ENCODE measurements at regions not wholly inside any gene's neighbourhood (a gene's known extent, or its start where the extent isn't known, plus 50 kb on each side); places are given as distances from the start of the nearest gene placed in this dataset.

DNA sequence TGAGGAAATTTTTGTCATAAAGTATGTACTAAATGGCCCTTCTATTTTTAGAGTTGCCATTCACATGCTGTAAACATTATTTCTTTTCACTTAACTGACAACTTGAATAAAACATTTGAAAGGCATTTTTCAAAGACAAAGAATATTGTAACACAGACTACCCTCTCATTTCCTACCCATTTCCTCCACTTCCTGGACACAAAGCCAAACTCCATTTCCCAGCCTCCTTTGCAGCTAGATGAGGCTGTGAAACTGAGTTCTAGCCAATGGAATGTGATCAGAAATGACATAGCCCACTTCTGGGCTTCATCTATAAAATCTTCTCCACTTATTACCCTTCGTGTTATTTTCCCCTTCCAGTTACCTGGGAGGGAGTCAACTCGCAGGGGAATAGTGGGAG, 288.9 kb upstream of the DPH6 start:
- no peak for DNase-seq
- CTCF ChIA-PET, result no interaction called here
- no CpG with 5 or more reads among the region's 2 CpGs for WGBS (ENCODE audit: insufficient coverage)
- no peak for ATAC-seq (ENCODE audit: low read depth)
- no peak overlapping the region for H3K27ac Mint-ChIP-seq
- no peaks in the 10 kb centered on the region for H3K27me3 Mint-ChIP-seq
- Histone ChIP-seq H3K4me3 (ENCODE audit: control extremely low read depth in 1 of 5, extremely low read depth in 1 of 5, insufficient read depth in 1 of 5, low read depth in 2 of 5, low read length in 4 of 5) (no peak overlapping the region), H3K9me3 (ENCODE audit: control extremely low read depth in 1 of 3, control insufficient read depth in 2 of 3, insufficient read depth in 1 of 3, low read length in 2 of 3) (no peaks in the 10 kb centered on the region), H3K9ac (ENCODE audit: low read length) (no peak overlapping the region), H3K4me2 (replicated peaks; ENCODE audit: low read depth, low read length, poor library complexity, severe bottlenecking) (no peak overlapping the region), H3K79me2 (ENCODE audit: control insufficient read depth, insufficient read depth, low read length) (no peaks in the 10 kb centered on the region), H4K20me1 (ENCODE audit: control insufficient read depth, insufficient read depth, low read length, poor library complexity, severe bottlenecking) (no peaks in the 10 kb centered on the region), H3K36me3 (replicated peaks in 1 of 2; ENCODE audit: control extremely low read depth in 1 of 2, control insufficient read depth in 1 of 2, extremely low read depth in 1 of 2, insufficient read depth in 2 of 2, low read length in 1 of 2) (no peaks in the 10 kb centered on the region), H3K27me3 (replicated peaks in 1 of 4; ENCODE audit: control extremely low read depth in 1 of 4, control insufficient read depth in 3 of 4, insufficient read depth in 4 of 4, low read length in 3 of 4) (no peaks in the 10 kb centered on the region), H3K27ac (ENCODE audit: low read length in 2 of 2) (no peak overlapping the region), H2AFZ (ENCODE audit: insufficient read depth, low read depth, low read length, poor library complexity, severe bottlenecking) (no peak overlapping the region), H3K4me1 (ENCODE audit: control insufficient read depth in 2 of 2, insufficient read depth in 2 of 2, low read length in 2 of 2) (no peaks in the 10 kb centered on the region)
- no peak overlapping the region for H3K4me3 Mint-ChIP-seq
- H3K4me1 Mint-ChIP-seq, result no peaks in the 10 kb centered on the region
- POLR2A ChIA-PET, result no interaction called here
- TF ChIP-seq, protein P1, sequence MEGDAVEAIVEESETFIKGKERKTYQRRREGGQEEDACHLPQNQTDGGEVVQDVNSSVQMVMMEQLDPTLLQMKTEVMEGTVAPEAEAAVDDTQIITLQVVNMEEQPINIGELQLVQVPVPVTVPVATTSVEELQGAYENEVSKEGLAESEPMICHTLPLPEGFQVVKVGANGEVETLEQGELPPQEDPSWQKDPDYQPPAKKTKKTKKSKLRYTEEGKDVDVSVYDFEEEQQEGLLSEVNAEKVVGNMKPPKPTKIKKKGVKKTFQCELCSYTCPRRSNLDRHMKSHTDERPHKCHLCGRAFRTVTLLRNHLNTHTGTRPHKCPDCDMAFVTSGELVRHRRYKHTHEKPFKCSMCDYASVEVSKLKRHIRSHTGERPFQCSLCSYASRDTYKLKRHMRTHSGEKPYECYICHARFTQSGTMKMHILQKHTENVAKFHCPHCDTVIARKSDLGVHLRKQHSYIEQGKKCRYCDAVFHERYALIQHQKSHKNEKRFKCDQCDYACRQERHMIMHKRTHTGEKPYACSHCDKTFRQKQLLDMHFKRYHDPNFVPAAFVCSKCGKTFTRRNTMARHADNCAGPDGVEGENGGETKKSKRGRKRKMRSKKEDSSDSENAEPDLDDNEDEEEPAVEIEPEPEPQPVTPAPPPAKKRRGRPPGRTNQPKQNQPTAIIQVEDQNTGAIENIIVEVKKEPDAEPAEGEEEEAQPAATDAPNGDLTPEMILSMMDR (IDR thresholded peaks at IDR 0.05), result no peak
- intact Hi-C loops (cut with micrococcal nuclease), result no loop called here
- H3K9me3 Mint-ChIP-seq (ENCODE audit: insufficient read depth), result no peaks in the 10 kb centered on the region

DNA sequence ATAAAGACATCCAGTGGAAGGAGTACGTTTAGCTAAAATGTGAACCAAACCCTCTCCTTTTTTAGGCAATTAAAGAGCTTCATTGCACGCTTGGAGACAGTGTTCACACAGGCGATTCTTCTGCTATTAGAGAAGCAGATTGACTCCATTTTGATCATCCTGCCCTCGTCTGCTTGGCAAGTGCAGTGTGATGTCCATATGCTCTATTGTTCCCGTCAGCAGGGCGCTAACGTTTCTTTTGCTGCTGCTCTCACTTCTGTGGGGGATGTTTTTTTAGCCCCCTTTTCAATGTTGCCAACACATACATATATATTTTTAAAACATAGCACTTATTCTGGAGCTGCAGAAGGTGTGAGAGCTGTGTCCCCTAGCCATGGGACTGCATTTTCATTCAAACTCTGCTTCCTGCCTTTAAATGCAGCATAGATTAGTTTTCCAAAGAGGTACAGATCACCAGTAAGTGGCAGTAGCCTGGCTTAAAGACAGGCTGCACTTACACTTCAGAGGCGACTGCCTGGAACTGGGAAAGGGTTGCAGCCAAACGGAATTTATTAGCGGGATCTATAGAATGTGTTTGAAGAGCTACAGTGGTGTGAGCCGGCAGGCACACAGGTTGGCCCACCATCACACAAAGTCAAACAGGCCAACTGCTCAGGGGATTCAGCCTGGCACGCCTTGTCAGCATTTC, 292.6 kb upstream of the DPH6 start:
- Histone ChIP-seq H3K27ac (ENCODE audit: low read length in 2 of 2) (no peak overlapping the region), H3K4me3 (ENCODE audit: control extremely low read depth in 1 of 5, extremely low read depth in 1 of 5, insufficient read depth in 1 of 5, low read depth in 2 of 5, low read length in 4 of 5) (no peak overlapping the region), H3K27me3 (replicated peaks in 1 of 4; ENCODE audit: control extremely low read depth in 1 of 4, control insufficient read depth in 3 of 4, insufficient read depth in 4 of 4, low read length in 3 of 4) (no peaks in the 10 kb centered on the region), H3K4me1 (ENCODE audit: control insufficient read depth in 2 of 2, insufficient read depth in 2 of 2, low read length in 2 of 2) (no peaks in the 10 kb centered on the region), H2AFZ (ENCODE audit: insufficient read depth, low read depth, low read length, poor library complexity, severe bottlenecking) (no peak overlapping the region), H3K9me3 (ENCODE audit: control extremely low read depth in 1 of 3, control insufficient read depth in 2 of 3, insufficient read depth in 1 of 3, low read length in 2 of 3) (no peaks in the 10 kb centered on the region), H3K9ac (ENCODE audit: low read length) (no peak overlapping the region), H3K36me3 (replicated peaks in 1 of 2; ENCODE audit: control extremely low read depth in 1 of 2, control insufficient read depth in 1 of 2, extremely low read depth in 1 of 2, insufficient read depth in 2 of 2, low read length in 1 of 2) (no peaks in the 10 kb centered on the region), H4K20me1 (ENCODE audit: control insufficient read depth, insufficient read depth, low read length, poor library complexity, severe bottlenecking) (no peaks in the 10 kb centered on the region), H3K79me2 (ENCODE audit: control insufficient read depth, insufficient read depth, low read length) (no peaks in the 10 kb centered on the region), H3K4me2 (replicated peaks; ENCODE audit: low read depth, low read length, poor library complexity, severe bottlenecking) (no peak overlapping the region)
- 87% methylated on average over 7 of the region's 12 CpGs for WGBS (ENCODE audit: insufficient coverage)
- no peak for TF ChIP-seq EZH2 (IDR thresholded peaks at IDR 0.05; ENCODE audit: borderline replicate concordance, insufficient read depth, low read depth, low read length, poor library complexity, severe bottlenecking)
- TF ChIP-seq, protein P1 (IDR thresholded peaks at IDR 0.05), result no peak
- Mint-ChIP-seq H3K9me3 (ENCODE audit: insufficient read depth) (no peaks in the 10 kb centered on the region), H3K4me3 (no peak overlapping the region), H3K27me3 (no peaks in the 10 kb centered on the region), H3K27ac (no peak overlapping the region), H3K4me1 (no peaks in the 10 kb centered on the region)
- ChIA-PET CTCF (no interaction called here), POLR2A (no interaction called here)
- intact Hi-C loops (cut with micrococcal nuclease), result no loop called here
- DNase-seq (no peak), ATAC-seq (ENCODE audit: low read depth) (no peak)
